Mesenchymal stem cell (in vitro differentiated cells and primary cell): ENCODE measurements at regions not wholly inside any gene's neighbourhood (a gene's known extent, or its start where the extent isn't known, plus 50 kb on each side); places are given as distances from the start of the nearest gene placed in this dataset.
"Not testable (repeated sequence)": the region's sequence is repeated elsewhere in the genome, so short reads cannot be mapped to it uniquely, and the experiment has no call there.

ENCODE experiments used
- DNase-seq: peaks from one replicate; pipeline ENCODE4 v3.0.0-alpha.2; 2013
- H2AFZ ChIP-seq: one replicate; pipeline ENCODE4 v1.6.1; 2013; ENCODE audit warnings: low read depth, mild to moderate bottlenecking, control low read depth, inconsistent platforms, low read length, moderate library complexity
- H2AK5ac ChIP-seq: 2 replicates; pipeline ENCODE4 v1.6.1; 2013; ENCODE audit warnings: low read length, moderate library complexity, mild to moderate bottlenecking, inconsistent platforms; ENCODE audit not compliant: severe bottlenecking
- H2BK120ac ChIP-seq: one replicate; pipeline ENCODE4 v1.6.1; 2013; ENCODE audit warnings: low read depth, mild to moderate bottlenecking, inconsistent platforms, low read length, moderate library complexity
- H2BK12ac ChIP-seq, 2 experiments: one replicate each; pipeline ENCODE4 v1.6.1; 2013; ENCODE audit warnings: inconsistent platforms in 2 of 2, low read length in 2 of 2, mild to moderate bottlenecking in 2 of 2, moderate library complexity in 2 of 2, control low read depth in 1 of 2
- H2BK15ac ChIP-seq: one replicate; pipeline ENCODE4 v1.6.1; 2013; ENCODE audit warnings: mild to moderate bottlenecking, low read depth, inconsistent platforms; ENCODE audit not compliant: poor library complexity, severe bottlenecking
- H2BK5ac ChIP-seq: 2 replicates; pipeline ENCODE4 v1.6.1; 2013; ENCODE audit warnings: low read depth, mild to moderate bottlenecking, low read length, control low read depth, inconsistent platforms; ENCODE audit not compliant: poor library complexity, severe bottlenecking
- H3K14ac ChIP-seq, 2 experiments: one replicate each; pipeline ENCODE4 v1.6.1; 2013; ENCODE audit warnings: inconsistent platforms in 2 of 2, low read length in 2 of 2, control low read depth in 1 of 2, mild to moderate bottlenecking in 1 of 2, moderate library complexity in 1 of 2
- H3K18ac ChIP-seq, 2 experiments: one replicate each; pipeline ENCODE4 v1.6.1; 2013; ENCODE audit warnings: inconsistent platforms in 2 of 2, low read length in 2 of 2, control low read depth in 1 of 2, low read depth in 1 of 2, mild to moderate bottlenecking in 1 of 2
- H3K23ac ChIP-seq, 2 experiments: one replicate each; pipeline ENCODE4 v1.6.1; 2013; ENCODE audit warnings: inconsistent platforms in 2 of 2, low read length in 2 of 2, mild to moderate bottlenecking in 2 of 2, moderate library complexity in 2 of 2, control low read depth in 1 of 2
- H3K27ac ChIP-seq: 2 replicates; pipeline ENCODE4 v1.5.1; 2013; ENCODE audit warnings: mild to moderate bottlenecking, moderate library complexity, low read length, control low read depth, inconsistent platforms; ENCODE audit not compliant: poor library complexity, severe bottlenecking
- H3K27me3 ChIP-seq, 2 experiments: 2 replicates each; pipeline versions ENCODE4 v1.6.1 to v1.7.0; 2013; ENCODE audit warnings: low read length in 2 of 2, mild to moderate bottlenecking in 2 of 2, moderate library complexity in 2 of 2, control low read depth in 1 of 2, inconsistent platforms in 1 of 2; ENCODE audit not compliant: control insufficient read depth in 1 of 2, insufficient read depth in 1 of 2
- H3K36me3 ChIP-seq, 2 experiments: 2 replicates each; pipeline versions ENCODE4 v1.6.1 to v1.7.0; 2013; ENCODE audit warnings: low read length in 2 of 2, control low read depth in 1 of 2, inconsistent platforms in 1 of 2, low read depth in 1 of 2, mild to moderate bottlenecking in 1 of 2; ENCODE audit not compliant: insufficient read depth in 2 of 2, control insufficient read depth in 1 of 2
- H3K4ac ChIP-seq, 2 experiments: one replicate each; pipeline ENCODE4 v1.6.1; 2013; ENCODE audit warnings: inconsistent platforms in 2 of 2, low read length in 2 of 2, mild to moderate bottlenecking in 2 of 2, moderate library complexity in 2 of 2, control low read depth in 1 of 2, low read depth in 1 of 2
- H3K4me1 ChIP-seq: 2 replicates; pipeline ENCODE4 v1.6.1; 2013; ENCODE audit warnings: low read depth, low read length, control low read depth; ENCODE audit not compliant: control insufficient read depth, insufficient read depth
- H3K4me2 ChIP-seq: 2 replicates; pipeline ENCODE4 v1.6.1; 2013; ENCODE audit warnings: low read length, mild to moderate bottlenecking, inconsistent platforms; ENCODE audit not compliant: poor library complexity, severe bottlenecking
- H3K4me3 ChIP-seq, 2 experiments: 2 replicates each; pipeline versions ENCODE4 v1.5.1 to v1.7.0; 2013; ENCODE audit warnings: low read length in 2 of 2, mild to moderate bottlenecking in 2 of 2, control low read depth in 1 of 2, low read depth in 1 of 2; ENCODE audit not compliant: insufficient read depth in 1 of 2
- H3K79me1 ChIP-seq: replicated peaks from 2 replicates; pipeline ENCODE4 v1.6.1; 2013; ENCODE audit warnings: mild to moderate bottlenecking, control low read depth, low read length, inconsistent platforms; ENCODE audit not compliant: poor library complexity, severe bottlenecking
- H3K9ac ChIP-seq: 2 replicates; pipeline ENCODE4 v1.7.0; 2013; ENCODE audit warnings: mild to moderate bottlenecking, low read length, moderate library complexity
- H3K9me3 ChIP-seq: 2 replicates; pipeline ENCODE4 v1.7.0; 2013; ENCODE audit warnings: mild to moderate bottlenecking, low read length; ENCODE audit not compliant: control insufficient read depth
- H4K8ac ChIP-seq: one replicate; pipeline ENCODE4 v1.6.1; 2013; ENCODE audit warnings: inconsistent platforms, mild to moderate bottlenecking, low read length, moderate library complexity
- H4K91ac ChIP-seq: one replicate; pipeline ENCODE4 v1.6.1; 2013; ENCODE audit warnings: mild to moderate bottlenecking, low read length, inconsistent platforms
- WGBS: methylation state at CpG from one replicate; pipeline ENCODE4 v1.1.7; 2013; ENCODE audit warnings: mixed read lengths; 5-methylcytosine and 5-hydroxymethylcytosine counted together

GRCh38 chr1:203565049-203565448 is 61.6 kb upstream of the ATP2B4 start:
- H3K14ac ChIP-seq: no peak overlapping the region
- H3K4me2 ChIP-seq: no peak overlapping the region
- H2BK12ac ChIP-seq: no peak overlapping the region
- no peak overlapping the region for H3K4ac ChIP-seq
- no peak overlapping the region for H3K18ac ChIP-seq
- no peak overlapping the region for H2BK120ac ChIP-seq
- H3K4me3 ChIP-seq: no peak overlapping the region
- no peak overlapping the region for H2AFZ ChIP-seq
- H2BK5ac ChIP-seq: no peak overlapping the region
- H4K8ac ChIP-seq: no peak overlapping the region
- no peaks in the 10 kb centered on the region for H3K27me3 ChIP-seq
- H3K36me3 ChIP-seq: no peaks in the 10 kb centered on the region
- H4K91ac ChIP-seq: no peak overlapping the region
- H3K79me1 ChIP-seq: no peaks in the 10 kb centered on the region
- no peak overlapping the region for H3K9ac ChIP-seq
- H3K27ac ChIP-seq: no peak overlapping the region
- H3K23ac ChIP-seq: no peak overlapping the region
- 97% methylated on average over 3 of the region's 3 CpGs for WGBS
- DNase-seq: no peak
- no peak overlapping the region for H2AK5ac ChIP-seq
- no peak overlapping the region for H2BK15ac ChIP-seq
- peaks cover 7% of the 10 kb centered on the region for H3K4me1 ChIP-seq
- no peaks in the 10 kb centered on the region for H3K9me3 ChIP-seq

- WGBS: 87% methylated on average over 4 of the region's 4 CpGs
- peaks cover 14% of the 10 kb centered on the region for H3K4me1 ChIP-seq
Observed at GRCh38 chr1:203565981-203566380, 60.7 kb upstream of the ATP2B4 start.

GRCh38 chr1:203566966-203567365 is 59.7 kb upstream of the ATP2B4 start:
- not testable (repeated sequence) for H2BK15ac ChIP-seq, DNase-seq, H3K23ac ChIP-seq, H4K8ac ChIP-seq, H3K4me2 ChIP-seq, H3K14ac ChIP-seq, H3K18ac ChIP-seq, H3K4me3 ChIP-seq, H3K27me3 ChIP-seq, H2BK12ac ChIP-seq, H3K4ac ChIP-seq, H3K36me3 ChIP-seq, H2AFZ ChIP-seq, H2AK5ac ChIP-seq, H2BK5ac ChIP-seq, H3K9ac ChIP-seq, H3K79me1 ChIP-seq, H3K9me3 ChIP-seq, H4K91ac ChIP-seq, H2BK120ac ChIP-seq, H3K27ac ChIP-seq
- H3K4me1 ChIP-seq: peaks cover 14% of the 10 kb centered on the region
- WGBS: 94% methylated on average over 11 of the region's 11 CpGs

More at GRCh38 chr1:203565981-203566380, 60.7 kb upstream of the ATP2B4 start:
- H3K36me3 ChIP-seq: no peaks in the 10 kb centered on the region
- H3K4me2 ChIP-seq: no peak overlapping the region
- H2BK5ac ChIP-seq: no peak overlapping the region
- no peak overlapping the region for H2AFZ ChIP-seq
- H2BK15ac ChIP-seq: no peak overlapping the region
- H3K18ac ChIP-seq: no peak overlapping the region
- H3K79me1 ChIP-seq: no peaks in the 10 kb centered on the region
- no peak overlapping the region for H2AK5ac ChIP-seq
- no peak overlapping the region for H2BK12ac ChIP-seq
- H4K91ac ChIP-seq: no peak overlapping the region
- no peak overlapping the region for H3K14ac ChIP-seq
- no peak overlapping the region for H4K8ac ChIP-seq
- H2BK120ac ChIP-seq: no peak overlapping the region
- no peak overlapping the region for H3K4me3 ChIP-seq
- H3K4ac ChIP-seq: no peak overlapping the region
- DNase-seq: no peak
- H3K9me3 ChIP-seq: no peaks in the 10 kb centered on the region
- no peaks in the 10 kb centered on the region for H3K27me3 ChIP-seq
- H3K9ac ChIP-seq: no peak overlapping the region
- H3K27ac ChIP-seq: no peak overlapping the region
- no peak overlapping the region for H3K23ac ChIP-seq

GRCh38 chr1:203567596-203567995 is 59.0 kb upstream of the ATP2B4 start:
- Histone ChIP-seq H3K4me1 (peaks cover 19% of the 10 kb centered on the region), H3K9ac (no peak overlapping the region), H2BK12ac (no peak overlapping the region), H3K23ac (no peak overlapping the region), H3K79me1 (no peaks in the 10 kb centered on the region), H3K4ac (no peak overlapping the region), H2BK120ac (no peak overlapping the region), H2BK5ac (no peak overlapping the region), H3K36me3 (no peaks in the 10 kb centered on the region), H2BK15ac (no peak overlapping the region), H4K91ac (no peak overlapping the region), H2AFZ (no peak overlapping the region), H3K9me3 (no peaks in the 10 kb centered on the region), H3K27ac (no peak overlapping the region), H3K4me3 (no peak overlapping the region), H3K27me3 (no peaks in the 10 kb centered on the region), H3K18ac (no peak overlapping the region), H2AK5ac (no peak overlapping the region), H3K14ac (no peak overlapping the region), H3K4me2 (no peak overlapping the region), H4K8ac (no peak overlapping the region)
- no peak for DNase-seq
- WGBS: 93% methylated on average over 5 of the region's 5 CpGs
